GM21526 (cell line): ENCODE measurements at regions not wholly inside any gene's neighbourhood (a gene's known extent, or its start where the extent isn't known, plus 50 kb on each side); places are given as distances from the start of the nearest gene placed in this dataset.

Experiments used
- ATAC-seq: cut with Tn5 transposase; IDR thresholded peaks from one replicate; pipeline ENCODE4 v1.9.1; 2021; ENCODE audit warnings: moderate library complexity; ENCODE audit not compliant: unreplicated experiment, low FRiP score

DNA sequence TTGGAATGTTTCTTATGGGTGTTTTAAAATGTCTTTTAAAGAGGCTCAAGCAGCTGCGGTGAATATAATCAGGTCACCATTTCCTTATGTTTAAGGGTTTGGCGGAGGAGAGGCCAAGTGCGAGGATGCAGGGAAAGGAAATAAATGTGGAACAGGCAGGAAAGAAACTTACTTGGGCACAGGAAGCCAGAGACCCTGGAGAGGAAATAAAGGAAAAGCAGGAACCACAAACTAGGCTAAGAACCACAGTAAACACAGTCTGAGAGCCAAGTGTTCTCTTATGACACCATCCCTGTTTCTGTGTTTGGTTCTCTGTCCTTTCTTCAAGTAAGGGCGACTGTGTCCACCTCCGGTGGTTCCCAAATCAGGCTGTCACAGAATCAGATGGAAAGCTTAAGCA lies 166.5 kb downstream of the C9orf152 start:
- ATAC-seq = no peak

DNA sequence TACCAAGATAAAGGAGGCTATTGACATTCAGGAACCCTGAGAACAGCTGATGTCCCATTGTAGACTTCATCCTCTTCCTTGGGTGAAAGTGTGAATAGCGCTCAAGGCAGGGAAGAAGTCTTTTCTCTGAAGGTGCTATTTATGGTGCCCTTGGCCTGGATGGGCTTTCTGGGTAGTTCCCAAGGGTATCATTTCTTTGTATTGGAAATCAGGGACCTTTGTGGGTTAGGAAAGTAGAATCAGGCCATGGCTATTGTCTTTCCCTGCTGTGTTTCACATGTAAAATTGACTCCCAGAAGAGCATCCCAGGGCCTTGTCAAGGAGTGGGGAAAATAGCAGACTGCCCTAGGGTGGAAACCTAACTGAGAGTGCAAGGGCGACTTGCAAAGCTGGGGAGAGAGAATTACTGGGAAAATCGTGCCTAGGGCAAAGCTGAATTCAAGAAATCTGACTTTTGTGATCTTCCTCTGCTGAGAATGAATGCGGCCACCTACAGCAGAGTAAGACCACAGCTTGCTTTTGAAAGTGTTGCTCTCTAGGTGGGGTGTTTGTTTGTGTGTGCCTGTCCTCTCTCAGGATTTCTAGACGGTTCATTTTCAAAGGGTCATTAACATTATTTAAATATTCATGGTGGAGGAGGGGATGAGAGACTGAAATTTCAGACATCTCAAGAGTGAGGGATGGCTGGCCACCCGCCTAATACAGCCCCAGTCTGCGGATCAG lies 160.6 kb downstream of the C9orf152 start:
- ATAC-seq = peak; percentile 16

DNA sequence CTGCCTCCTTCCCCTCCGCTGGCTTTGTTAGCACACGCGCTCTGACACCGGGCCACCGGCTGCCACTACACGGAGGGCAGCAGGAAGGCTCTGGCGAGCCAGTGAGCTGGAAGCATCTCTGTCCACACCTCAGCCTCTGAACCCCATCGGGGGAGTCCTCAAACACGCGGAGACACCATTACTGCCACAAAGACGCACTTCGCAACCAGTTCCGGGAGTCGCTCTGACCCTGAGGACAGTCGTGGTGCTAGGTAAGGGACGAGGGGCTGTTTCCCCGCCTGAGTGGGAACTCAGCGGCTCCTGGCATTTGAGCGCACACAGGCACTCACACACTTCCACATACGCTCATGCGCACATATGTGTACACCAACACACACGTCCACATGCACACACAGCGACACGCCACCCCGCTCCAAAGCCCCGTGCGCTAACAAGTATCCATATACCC lies 160.0 kb downstream of the C9orf152 start:
- peak; percentile 36 for ATAC-seq

DNA sequence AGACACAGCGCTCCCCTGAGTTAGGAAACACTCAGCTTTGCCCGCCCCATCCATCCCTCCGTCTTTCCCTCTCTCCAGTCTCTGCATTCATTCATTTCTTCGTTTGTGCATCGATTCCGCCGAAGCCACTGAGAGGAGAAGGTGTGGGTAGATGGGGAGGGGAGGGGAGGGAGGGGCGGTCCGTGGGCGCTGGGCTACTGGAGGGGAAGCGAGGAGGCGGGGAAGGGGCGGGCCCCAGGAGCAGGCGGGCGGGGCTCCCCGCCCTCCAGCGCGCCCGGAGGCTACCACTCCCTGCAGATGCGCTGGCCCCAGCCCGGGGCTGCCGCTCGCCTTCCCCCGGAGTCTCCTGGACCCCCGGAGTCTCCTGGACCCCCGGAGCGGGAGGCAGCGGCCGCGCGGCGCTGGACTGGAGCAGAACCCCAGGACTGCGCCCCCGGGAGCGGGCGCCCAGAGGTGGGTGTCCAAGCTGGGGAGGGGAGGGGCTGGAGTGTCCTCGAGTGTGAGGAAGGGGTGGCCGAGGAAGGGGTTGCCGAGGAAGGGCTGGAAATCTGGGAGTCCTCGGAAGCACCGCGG lies 159.5 kb downstream of the C9orf152 start:
- ATAC-seq = peak; percentile 70

DNA sequence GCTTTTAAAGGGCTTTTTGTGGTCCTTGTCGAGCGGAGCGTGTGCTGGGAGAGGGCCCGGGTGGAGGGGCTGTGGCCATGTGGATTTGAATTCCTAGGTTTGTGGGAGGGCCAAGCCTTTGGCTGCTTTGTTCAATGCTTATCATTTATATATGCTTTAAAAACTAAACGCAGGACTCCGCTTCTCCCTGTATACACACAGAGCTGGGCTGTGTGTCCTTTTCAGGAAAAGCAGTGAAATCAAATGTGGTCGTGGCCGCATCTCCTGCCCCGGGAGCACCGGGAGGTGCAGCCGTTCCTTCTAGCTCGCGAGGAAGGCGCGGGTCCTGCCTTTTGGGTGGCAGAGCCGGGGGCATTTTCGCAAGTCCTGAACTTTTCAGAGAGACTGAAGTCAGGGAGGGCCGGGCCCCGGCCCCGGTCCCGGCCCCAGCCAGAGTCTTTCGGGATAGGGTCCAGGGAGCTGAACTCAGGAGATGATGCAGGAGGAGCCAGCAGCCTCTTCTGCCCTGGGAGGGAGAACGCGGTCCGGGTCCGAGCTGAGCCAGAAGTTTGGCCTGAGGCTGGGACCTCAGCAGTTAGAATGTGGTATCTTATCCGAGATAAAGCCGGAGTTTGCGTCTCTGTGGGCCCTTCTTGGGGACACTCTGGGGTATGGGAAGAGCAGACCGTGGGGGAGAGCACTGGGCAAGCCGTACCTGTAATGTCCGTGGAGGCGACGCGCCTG lies 158.8 kb downstream of the C9orf152 start:
- peak; percentile 22 for ATAC-seq

DNA sequence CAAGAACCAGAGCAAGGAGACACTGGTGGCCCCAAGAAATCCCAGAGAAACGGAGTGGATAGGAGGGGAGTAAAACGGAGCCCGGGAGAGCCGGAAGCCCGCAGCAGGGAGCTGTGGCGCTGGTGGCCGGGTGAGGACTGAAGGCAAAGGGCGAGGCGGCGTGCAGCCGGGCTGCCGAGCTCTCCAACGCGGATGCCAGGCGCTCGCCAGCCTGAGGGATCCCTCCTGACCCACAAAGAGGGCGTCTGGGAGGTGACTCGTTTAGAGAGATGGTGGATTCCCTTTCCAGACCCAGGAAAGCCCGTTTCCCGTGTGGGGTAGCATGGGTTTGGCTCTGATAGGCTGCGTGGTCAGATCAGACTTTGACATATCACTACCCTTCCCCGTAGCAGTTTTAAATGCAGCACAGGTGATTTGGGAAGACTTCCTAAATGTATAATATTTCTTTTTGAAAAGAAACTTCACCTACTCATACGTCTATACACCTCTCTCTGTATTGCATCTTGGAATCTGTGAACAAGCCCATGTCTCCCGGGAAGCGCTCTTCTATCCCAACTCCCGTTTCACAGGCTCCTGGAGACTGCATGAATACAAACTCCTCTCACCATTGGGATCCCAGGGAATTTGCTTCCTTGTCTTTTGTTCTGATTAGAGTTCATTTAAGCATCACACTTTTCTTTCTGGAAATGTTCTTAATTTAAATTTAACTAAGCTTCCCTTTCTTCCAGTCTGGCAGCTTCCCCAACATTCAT lies 158.1 kb downstream of the C9orf152 start:
- peak; percentile 20 for ATAC-seq

DNA sequence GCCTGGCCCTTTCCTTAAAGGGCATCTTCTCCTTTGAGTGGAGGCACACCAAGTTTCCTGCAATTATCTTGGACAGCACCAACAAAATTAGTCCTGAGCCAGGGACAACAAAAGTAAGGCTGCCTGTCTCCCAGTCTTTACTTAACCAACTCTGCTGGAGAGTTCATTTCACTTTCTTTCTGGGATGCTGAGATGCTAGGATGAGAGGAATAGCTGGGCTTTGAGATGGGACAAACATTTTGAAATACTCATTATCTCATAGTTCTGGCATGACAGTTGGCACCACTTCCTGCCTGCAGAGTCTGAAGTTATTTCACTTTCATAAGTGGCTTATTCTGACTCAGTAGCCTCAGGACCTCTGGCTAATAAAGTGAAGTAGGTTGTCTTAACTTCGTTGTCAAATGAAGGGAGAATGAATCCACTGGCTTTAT lies 157.0 kb downstream of the C9orf152 start:
- ATAC-seq = peak; percentile 39

DNA sequence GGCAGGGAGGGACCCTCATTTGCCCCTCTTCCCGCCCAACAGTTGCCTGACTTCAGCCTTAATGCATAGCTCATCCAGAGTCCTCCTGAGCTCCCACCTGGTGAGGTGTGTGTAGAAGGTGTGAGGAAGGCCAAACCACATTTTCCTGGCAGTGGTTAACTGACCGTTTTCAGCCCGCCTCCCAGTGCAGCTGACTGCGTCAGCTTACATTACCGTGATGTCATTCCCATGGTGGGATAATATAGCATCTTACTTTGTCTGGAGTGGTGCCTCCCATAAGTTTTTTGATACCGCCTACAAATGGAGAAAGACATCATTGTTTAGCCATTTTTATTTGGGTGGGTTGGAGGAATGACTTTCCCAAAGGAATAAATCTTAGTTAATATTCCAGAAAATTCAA lies 151.9 kb downstream of the C9orf152 start:
- ATAC-seq = no peak

DNA sequence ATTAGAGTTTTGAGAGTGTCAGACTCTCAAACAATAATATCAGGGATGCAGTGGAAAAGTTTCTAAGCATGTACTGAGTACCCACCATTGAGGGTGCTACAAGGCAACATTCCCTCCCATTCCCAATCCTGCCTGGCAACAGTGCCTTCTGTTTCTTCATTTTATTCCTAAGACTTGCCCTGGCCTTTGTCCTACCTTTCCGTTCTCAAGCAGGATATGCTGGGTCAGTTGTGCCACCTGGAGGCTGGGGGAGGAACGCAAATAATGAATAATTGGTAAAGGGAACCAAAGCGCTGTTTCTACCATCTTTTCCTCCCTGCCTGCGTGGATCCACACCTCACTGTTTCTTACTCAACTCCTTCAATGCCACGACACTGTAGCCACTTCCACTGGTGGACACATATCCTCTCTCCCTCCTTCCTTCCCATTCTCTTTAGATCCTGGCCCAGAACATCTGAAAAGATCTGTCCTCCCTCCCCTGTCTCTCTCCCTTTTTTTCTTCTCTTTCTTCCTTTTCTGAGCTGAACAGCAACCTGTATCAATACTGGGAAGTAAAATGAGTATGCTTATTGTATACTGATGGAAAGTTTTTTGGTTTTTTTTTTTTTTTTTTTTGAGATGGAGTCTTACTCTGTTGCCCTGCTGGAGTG lies 149.5 kb downstream of the C9orf152 start:
- peak; percentile 52 for ATAC-seq

DNA sequence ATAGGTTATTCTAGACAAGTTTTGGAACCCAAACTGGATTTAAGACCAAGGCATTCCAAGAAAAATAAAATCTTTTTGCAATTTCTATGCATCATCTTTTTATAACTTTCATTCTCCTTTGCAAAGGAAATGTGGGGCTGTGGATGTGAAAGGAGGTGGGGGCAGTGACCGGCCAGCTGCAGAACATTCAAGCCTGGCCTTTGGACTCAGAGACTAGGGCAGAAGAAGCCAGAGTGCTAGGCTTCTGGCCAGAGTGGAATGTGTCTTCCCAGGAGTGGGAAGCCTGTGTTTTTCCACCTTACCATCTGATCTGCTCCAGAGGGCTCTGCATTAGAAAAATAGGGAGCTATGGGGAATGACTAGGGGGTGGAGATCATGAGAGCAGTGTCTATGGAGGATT lies 148.5 kb downstream of the C9orf152 start:
- ATAC-seq = no peak

DNA sequence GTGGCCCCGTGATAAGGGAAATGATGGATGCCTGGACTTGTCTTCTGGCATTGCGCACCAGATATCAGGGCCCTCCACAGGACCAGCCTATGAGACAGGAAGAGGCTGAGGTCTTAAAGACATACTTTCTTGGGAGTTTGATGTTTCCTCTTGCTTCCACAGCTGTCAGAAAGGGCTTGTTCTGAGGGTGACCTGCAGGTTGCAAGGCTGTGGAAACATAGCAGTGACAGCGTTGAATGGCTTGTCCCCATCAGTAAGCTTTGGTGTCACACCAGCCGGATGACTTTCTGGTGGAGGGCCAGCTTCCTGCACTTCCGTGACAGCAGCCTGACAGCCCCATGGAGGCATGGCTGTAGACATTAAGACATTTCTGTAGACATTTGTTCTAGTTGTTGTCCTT lies 143.2 kb downstream of the C9orf152 start:
- no peak for ATAC-seq

DNA sequence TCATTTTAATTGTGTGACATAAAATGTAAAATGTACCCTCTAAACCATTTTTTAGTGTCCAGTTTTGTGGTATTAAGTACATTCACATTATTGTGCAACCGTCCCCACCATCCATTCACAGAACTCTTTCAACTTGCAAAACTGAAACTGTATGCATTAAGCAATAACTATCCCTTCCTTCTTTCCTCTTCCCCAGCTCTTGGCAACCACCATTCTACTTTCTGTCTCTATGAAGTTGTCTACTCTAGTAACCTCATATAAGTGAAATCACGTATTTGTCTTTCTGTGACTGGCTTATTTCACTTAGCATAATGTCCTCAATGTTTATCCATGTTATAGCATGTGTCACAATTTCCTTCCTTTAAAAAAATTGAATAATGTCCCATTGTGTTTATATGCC lies 142.4 kb downstream of the C9orf152 start:
- ATAC-seq = peak; percentile 47

DNA sequence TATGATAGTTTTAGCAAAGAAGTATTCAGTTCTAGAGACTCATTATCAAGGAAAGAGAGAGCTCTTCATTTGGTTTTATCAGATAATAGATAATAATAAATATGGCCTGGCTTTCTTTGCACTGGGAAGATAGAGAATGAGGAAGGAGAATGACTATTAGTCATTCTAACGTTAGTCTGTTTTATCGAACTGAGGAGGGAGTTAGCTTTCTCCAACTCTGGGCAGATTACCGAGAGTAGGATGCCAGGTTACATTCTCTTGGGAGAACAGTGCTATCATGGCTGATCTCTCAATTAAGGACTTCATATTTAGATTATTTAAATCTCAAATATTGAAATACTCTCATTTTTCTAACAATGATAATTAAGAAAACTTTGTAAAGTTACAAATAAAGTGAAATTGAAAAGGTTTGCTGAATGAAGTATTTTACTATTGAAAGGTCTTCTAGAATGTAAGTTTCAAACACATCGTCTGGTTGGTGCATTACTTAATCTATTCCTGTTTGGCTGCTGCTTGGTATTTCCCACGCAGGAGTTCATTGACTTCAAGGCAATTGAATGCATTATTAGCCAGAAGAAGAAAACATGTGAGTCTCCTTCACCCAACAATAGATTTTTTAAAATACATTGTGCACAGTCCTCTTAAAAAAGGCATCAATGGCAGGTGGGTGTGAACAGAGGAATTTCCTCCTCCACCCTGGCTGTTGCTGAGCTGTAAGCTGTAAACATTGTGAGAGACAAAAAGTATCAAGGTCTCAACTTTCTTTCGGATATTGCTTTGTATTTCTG lies 140.8 kb downstream of the C9orf152 start:
- ATAC-seq = no peak

DNA sequence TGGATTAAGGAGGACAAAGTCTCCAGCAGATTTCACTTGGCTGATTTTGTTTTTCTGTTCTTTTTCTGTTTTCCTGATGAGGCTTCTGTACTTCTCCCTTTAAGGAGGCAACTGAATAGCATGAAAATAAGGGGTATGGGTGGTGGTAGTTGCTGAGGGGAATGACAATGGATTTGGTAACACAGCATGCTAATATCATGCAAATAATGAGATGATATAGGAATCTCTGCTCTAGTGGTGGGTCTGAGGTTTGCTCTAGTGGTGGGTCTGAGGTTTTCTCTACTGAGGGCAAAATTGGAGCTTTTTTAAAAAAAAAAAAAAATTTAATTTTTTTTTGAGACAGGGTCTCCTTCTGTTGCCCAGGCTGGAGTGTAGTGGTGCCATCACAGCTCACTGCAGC lies 139.7 kb downstream of the C9orf152 start:
- no peak for ATAC-seq

DNA sequence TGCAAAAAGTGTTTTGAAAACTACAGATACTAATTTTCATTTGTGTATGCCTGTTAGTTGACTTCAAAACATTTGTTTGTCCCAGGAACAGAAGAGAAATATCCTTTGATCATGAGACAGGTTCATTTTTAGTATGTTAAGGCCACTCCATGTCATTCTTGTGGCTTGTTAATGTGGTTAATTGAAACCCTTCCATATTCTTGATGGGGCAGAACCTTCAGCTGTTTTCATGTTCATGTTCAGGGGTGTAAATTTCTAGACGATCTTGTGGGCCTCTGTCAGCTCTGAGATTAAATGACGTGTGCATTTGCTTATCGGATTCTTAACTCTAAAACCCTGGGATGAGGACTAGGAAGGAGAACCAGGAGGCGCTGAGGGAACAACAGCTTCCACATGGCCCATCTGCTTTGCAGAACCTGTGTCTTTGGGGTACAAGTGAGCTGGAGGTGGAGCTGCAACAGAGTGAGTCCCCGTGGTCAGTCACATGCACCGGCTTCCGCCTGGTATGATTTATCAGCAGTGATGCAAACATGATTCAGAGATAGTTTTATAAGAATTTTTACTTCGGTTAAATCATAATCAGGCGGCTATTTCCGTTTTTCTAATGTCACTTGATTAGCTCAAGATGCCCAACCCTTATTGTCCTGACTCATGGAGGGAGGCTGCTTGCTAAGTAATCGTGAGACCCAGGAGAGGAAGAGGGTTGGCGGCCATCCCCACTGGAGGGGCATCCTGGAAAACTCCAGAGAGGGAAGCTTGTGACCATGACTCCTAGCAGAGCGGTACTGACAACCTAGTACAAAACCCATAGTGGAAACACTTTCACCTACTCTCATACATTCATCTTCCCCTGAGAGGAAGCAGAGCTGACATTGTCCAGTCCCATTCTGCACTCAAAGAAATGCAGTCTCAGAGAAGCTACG lies 138.4 kb downstream of the C9orf152 start:
- no peak for ATAC-seq

DNA sequence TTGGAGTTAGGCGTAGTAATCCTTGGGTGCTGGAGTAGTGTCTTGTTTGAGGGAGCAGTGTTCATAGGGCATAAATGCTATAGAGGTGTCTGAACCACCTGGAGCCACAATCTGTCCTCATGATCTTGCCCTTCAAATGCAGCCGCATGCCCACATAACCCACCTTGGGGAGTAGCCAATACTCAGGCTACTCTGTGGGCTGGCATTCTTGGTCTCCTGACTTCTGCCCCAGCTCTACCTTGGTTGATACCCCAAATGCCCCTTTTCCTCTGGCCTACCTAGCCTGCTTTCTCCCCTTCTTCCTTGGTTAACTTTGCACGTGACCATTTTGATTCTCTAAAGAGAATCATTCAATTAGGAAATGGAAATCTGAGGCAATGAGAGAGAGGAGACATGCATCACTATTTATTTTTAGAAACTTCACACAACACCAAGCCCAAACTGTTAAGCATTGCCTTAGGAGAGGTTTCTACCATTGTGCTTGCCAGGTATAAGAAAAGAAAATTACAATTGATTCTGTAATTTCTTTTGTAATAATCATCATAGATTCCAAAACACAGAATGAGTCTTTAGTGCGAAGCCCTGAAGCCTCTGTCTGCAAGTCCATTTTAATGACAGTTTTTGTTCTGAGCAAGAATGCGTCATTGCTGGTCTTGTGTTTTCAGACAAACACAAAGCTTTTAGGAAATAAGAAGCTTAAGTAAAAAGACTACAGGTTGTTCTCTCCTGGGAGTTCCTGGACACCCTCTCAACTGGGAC lies 135.2 kb downstream of the C9orf152 start:
- ATAC-seq = no peak

DNA sequence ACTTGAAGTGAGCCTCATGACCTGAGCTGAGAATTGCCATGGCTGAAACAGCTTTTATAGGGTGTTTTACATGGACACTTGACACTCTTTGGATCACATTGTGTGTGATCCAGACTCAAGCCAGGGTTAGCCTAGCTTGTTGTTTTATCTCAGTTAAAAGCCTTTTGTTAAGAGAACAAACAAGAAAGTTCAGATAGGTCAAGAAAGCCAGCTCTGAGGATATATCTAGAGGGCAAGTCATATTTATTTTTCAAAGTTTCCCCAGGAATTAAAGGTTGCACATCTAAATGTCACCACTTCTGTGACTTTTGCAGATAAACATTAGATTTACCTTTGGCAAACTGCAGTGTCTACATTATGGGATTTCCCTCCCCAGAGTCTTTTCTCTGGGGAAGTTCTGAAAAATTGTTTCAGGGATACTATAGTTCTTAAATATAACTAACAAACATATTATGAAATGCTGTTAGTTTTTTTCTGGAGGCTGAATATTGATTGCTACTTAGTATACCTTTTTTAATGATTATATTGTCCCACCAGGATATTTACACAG lies 134.5 kb downstream of the C9orf152 start:
- ATAC-seq = no peak
